ENCODE measurements at regions not wholly inside any gene's neighbourhood (a gene's known extent, or its start where the extent isn't known, plus 50 kb on each side); places are given as distances from the start of the nearest gene placed in this dataset.

DNA sequence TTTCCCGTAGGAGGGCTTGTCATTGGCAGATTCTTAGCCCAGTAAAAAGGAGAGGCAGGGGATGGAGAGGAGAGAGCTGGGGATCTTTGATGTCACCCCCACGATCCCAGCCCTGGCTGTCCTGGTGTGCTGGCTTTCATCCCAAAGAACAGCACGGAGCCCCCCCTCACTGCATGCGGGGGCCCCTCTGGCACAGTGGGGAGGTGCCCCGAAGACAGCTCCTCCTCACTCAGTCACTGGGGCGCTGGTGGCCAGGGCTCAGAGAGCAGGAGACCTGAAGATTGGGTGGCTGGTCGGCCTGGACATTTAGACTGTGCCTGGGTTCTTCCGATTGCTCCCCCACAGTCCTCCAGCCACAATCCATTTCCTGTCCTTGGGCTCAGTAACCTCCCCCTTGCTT lies 207.5 kb downstream of the MELK start:
- Histone ChIP-seq H2AFZ (ENCODE audit: low read depth, low read length) (no peak overlapping the region), H3K27me3 (ENCODE audit: control insufficient read depth in 2 of 2, insufficient read depth in 2 of 2, low read length in 2 of 2) (peaks cover 13 to 21% of the 10 kb centered on the region in 2 experiments), H3K4me3 (replicated peaks in 1 of 3; ENCODE audit: insufficient read depth in 1 of 3, low read depth in 1 of 3, low read length in 3 of 3) (no peak overlapping the region), H3K4me2 (ENCODE audit: insufficient read depth, low read length) (no peak overlapping the region), H3K9me1 (replicated peaks; ENCODE audit: control insufficient read depth, extremely low read depth, insufficient read depth, low read length) (no peaks in the 10 kb centered on the region), H3K9me3 (replicated peaks; ENCODE audit: control insufficient read depth, insufficient read depth, low read length) (no peaks in the 10 kb centered on the region), H3K4me1 (ENCODE audit: control insufficient read depth, extremely low read depth, insufficient read depth, low read length) (no peaks in the 10 kb centered on the region), H3K79me2 (ENCODE audit: control insufficient read depth, insufficient read depth, low read length) (no peaks in the 10 kb centered on the region), H3K36me3 (ENCODE audit: control insufficient read depth in 2 of 2, extremely low read depth in 1 of 2, insufficient read depth in 2 of 2, low read length in 2 of 2) (no peaks in the 10 kb centered on the region), H4K20me1 (replicated peaks; ENCODE audit: control insufficient read depth, extremely low read depth, insufficient read depth, low read length) (no peaks in the 10 kb centered on the region), H3K27ac (ENCODE audit: insufficient read depth, low read depth, low read length) (no peak overlapping the region), H3K9ac (replicated peaks; ENCODE audit: extremely low read depth, insufficient read depth, low read length) (no peak overlapping the region)
- TF ChIP-seq CTCF (IDR thresholded peaks at IDR 0.05; ENCODE audit: extremely low read depth in 1 of 2, insufficient read depth in 1 of 2, low read depth in 1 of 2, low read length in 2 of 2) (no peak), EZH2 (IDR thresholded peaks at IDR 0.05; ENCODE audit: borderline replicate concordance, low read depth, low read length, severe bottlenecking) (no peak), POLR2AphosphoS5 (IDR thresholded peaks at IDR 0.05; ENCODE audit: insufficient read depth, low read depth, low read length) (no peak), GATA2 (IDR thresholded peaks at IDR 0.05; ENCODE audit: insufficient read depth, insufficient read length, low read depth, low read length) (no peak), MYC (IDR thresholded peaks at IDR 0.05; ENCODE audit: low read depth, low read length) (no peak), FOS (IDR thresholded peaks at IDR 0.05; ENCODE audit: borderline replicate concordance, insufficient read depth, low read length) (no peak), MAX (IDR thresholded peaks at IDR 0.05; ENCODE audit: insufficient read depth, insufficient read length) (no peak), JUN (IDR thresholded peaks at IDR 0.05; ENCODE audit: borderline replicate concordance, insufficient read depth, insufficient read length, low read depth) (no peak), POLR2A (IDR thresholded peaks at IDR 0.05; ENCODE audit: low read depth, low read length) (no peak)
- intact Hi-C loops (cut with micrococcal nuclease) (no loop called here), dilution Hi-C loops (cut with MboI; ENCODE audit: extremely low pct_ligation_motif_present, low sequenced_read_pairs) (no loop called here)
- ChIA-PET CTCF (no interaction called here), POLR2A (no interaction called here)
- DNase-seq (ENCODE audit: low read depth, low spot score) (no peak), FAIRE-seq (no peak)
- no TSS peak for BruUV-seq (replicated peaks)

All from endothelial cell of umbilical vein (primary cell).